Lung microvascular endothelial cell (primary cell): ENCODE measurements at regions not wholly inside any gene's neighbourhood (a gene's known extent, or its start where the extent isn't known, plus 50 kb on each side); places are given as distances from the start of the nearest gene placed in this dataset.
"Not testable (repeated sequence)": the region's sequence is repeated elsewhere in the genome, so short reads cannot be mapped to it uniquely, and the experiment has no call there.

ENCODE experiments used
- DNase-seq, 2 donors: peaks; one replicate each; pipeline versions ENCODE4 v3.0.0 to v3.0.0-alpha.2; 2010; ENCODE audit warnings: low read depth in 2 of 2

DNA sequence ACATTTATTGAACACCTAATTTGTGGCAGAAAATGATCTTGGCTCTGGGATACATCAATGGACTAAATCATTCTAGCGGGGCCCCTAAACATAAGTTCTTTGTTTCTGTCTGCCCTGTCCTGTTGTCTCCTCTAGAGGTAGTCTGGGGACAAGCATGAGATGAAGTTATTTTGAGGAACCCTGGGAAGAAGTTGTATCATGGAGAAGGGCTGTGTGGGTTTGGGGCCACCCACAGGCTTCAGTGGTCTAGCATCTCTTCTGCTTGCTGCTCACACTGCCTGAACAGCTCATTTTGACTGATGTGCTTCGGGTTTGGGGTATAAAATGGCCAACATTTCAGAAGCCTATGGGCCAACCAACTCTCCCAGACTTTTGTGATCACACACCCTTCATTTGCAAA lies 50.3 kb upstream of the OSBPL11 start:
- DNase-seq = no peak

GRCh38 chr3:125646581-125646980 lies 51.3 kb upstream of the OSBPL11 start:
- no peak for DNase-seq

- no peak for DNase-seq
These were observed 52.2 kb upstream of the OSBPL11 start for GRCh38 chr3:125647318-125648014.

GRCh38 chr3:125651244-125651643 lies 55.9 kb upstream of the OSBPL11 start:
- DNase-seq = no peak

DNA sequence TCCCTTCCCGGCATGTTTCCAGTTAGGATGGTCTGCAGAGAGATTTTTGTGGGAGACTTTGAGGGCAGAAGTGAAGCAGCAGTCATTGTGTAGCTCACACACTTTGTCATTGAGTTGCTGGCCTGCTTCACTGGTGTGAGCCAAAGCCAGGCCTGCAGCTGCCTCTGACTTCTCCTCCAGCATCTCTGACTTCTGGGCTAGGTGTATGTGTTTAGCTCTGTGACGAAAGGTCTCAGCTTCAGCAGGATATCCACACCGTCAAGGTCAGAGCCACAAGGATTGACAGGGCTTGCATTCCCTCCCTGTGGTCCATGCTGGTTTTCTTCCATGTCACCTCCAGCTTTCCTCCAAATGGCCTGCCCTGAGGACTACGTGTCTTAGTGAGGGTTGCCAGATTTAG lies 57.1 kb upstream of the OSBPL11 start:
- DNase-seq = no peak

DNA sequence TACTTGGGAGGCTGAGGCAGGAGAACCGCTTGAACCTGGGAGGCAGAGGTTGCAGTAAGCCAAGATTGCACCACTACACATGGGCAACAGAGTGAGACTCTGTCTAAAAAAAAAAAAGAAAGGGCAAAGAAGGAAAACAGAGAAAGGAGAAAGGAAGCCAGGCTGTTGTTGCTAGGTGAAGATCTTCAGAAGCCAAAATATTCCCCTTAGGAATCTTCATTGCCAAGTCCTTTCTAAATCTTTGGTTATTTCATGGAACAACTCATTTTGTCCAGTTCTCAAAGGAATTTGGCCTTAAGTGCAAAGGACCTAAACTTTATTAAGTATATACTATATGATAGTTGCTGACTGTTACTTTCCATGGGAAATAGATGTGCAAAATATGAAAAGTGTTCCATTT lies 59.2 kb upstream of the OSBPL11 start:
- no peak for DNase-seq

- DNase-seq = no peak
These were observed 67.4 kb upstream of the OSBPL11 start for GRCh38 chr3:125662675-125663074.

DNA sequence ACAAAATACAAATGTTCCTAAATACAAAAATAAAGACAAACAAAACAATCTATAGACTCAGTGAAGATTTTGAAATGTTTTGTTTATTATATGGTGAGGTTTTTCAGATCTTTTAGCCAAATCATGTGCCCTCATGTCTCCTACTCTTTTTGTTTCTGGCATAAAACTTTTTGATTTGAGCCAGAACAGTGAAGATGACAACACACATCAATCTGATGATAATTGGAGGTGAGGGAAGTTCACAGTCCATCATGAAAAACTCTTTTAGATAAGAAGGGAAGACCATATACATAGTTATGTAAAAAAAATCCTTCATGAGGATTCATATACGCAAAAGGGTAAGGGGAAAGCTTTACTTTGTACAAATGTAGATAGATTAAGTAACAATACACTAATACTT lies 75.1 kb upstream of the OSBPL11 start:
- no peak for DNase-seq

DNA sequence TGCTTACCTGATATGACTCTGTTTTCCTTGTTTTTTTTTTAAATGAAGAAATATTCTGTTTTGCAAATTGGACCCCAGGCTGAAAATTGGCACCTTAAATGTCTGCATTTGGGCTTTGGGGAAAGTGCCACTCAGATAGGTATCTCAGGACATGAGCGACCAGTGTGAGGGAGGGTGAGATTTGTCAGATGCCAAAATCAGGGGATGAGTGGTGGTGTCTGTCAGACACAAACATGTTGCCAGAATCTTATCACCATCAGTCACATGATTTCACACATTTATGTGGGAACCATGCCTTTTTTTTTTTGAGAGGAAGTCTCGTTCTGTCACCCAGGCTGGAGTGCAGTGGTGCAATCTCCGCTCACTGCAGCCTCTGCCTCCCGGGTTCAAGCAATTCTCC lies 75.6 kb upstream of the OSBPL11 start:
- no peak for DNase-seq

DNA sequence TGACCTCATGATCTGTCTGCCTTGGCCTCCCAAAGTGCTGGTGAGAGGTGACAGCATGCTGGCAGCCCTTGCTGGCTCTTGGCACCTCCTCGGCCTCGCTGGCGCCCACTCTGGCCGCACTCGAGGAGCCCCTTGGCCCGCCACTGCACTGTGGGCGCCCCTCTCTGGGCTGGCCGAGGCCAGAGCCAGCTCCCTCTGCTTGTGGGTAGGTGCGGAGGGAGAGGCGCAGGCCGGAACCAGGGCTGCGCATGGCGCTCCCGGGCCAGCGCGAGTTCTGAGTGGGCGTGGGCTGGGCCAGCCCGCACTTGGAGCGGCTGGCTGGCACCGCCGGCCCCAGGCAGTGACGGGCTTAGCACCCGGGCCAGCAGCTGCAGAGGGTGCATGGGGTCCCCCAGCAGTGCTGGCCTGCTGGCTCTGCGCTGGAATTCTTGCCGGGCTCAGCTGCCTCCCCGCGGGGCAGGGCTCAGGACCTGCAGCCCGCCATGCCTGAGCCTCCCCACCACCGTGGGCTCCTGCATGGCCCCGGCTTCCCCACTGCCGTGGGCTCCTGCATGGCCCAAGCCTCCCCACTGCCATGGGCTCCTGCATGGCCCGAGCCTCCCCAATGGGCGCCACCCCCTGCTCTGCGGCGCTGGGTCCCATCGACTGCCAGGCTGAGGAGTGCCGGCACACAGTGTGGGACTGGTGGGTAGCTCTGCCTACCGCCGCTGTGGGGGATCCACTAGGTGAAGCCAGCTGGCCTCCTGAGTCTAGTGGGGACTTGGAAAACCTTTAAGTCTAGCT lies 76.4 kb upstream of the OSBPL11 start:
- DNase-seq = no peak

DNA sequence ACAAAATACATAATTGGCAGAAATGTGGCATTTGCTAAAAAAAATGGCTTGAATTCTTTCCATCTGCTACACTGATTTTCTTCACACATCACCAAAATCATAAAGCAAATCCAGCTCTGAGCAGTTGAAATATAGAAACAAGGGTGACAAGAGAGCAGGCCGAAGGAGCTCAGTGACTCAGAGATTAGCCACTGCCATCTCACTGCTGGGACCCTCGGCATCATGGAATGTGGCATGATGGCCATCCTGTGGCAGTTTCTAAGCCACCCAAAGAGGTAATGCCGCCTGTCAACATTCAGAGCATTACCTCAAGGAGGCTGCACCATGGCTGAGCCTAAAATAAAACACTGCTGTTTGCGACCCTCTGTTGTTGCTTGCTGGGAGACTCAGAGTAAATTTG lies 80.5 kb upstream of the OSBPL11 start:
- DNase-seq = no peak

- no peak for DNase-seq
These were observed 84.0 kb upstream of the OSBPL11 start for GRCh38 chr3:125679258-125679657.

- no peak for DNase-seq
These were observed 85.8 kb upstream of the OSBPL11 start for GRCh38 chr3:125681146-125681545.

GRCh38 chr3:125681906-125682305 lies 86.6 kb upstream of the OSBPL11 start:
- DNase-seq = not testable (repeated sequence)

- peak; percentile 8 to 24 for DNase-seq
These were observed 87.3 kb upstream of the OSBPL11 start for GRCh38 chr3:125682610-125683009.

DNA sequence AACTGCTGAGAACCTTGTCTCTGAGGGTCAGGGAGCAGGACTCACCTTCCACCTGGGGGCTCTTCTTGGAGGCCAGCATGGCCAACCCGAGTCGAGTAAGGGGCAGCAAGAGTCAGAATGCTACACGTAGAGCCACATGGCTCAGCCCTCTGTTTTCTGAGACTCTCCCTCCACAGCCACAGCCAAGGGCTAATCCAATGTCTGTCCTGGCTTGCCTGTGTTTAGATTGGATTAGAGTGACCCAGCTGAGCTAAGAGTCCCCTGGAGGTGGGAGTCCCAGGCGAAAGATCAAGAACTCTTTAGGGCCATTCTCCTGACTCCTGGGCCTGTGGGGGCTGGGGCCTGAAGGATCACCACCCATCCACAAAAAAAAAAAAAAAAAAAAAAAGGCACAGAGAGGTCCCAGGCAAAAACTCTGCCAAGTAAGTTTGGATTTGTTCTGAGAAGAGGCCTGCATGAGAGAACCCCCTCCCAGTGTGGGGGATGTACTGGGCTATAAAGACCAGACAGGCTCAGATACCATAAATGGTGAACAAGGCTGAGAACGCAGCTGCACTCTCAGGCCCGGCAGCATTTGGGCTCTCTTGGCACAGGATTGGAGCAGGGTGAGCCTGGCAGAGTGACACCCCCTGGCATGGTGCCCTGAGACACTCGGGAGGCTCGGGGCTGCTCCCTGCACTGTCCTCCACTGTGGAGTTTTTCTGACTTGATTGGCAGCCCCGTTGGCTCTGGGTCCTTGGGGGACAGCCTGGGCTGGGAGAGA lies 88.0 kb upstream of the OSBPL11 start:
- DNase-seq = no peak

GRCh38 chr3:125684199-125684598 lies 88.9 kb upstream of the OSBPL11 start:
- peak in 1 of 2 donors; percentile 6 for DNase-seq

DNA sequence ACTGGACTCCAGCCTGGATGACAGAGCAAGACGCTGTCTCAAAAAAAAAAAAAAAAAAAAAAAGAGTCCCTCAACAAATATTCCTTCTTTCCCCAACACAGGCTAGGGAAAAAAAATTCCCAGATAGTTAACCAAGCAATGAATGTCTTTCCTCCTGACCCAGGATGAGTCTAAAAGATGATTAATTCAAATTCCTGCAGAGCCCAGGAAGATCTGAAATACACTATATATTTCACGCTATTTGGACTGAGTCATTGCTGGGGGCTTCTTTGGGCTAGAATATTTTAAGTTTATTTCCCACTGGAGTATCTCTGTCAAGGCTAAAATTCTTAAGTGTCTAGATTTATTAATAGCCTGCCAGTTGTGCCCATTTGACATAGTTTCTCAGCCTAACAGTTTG lies 90.4 kb upstream of the OSBPL11 start:
- not testable (repeated sequence) for DNase-seq

DNA sequence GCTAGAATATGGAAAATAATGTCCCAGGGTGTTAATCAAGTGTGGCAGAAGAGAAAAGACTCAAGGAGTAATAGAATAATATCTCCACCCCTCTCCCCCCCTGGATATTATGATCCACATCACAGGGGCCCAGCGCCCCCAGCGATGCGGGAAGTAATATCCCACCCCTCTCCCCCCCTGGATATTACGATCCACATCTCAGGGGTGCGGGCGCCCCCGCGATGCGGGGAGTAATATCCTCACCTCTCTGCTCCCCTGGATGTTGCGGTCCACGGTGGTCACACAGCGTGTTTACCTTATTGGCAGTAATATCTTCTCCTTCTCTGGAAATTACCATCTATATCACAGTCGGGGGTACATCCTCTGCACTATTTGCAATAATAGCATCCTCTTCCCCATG lies 97.1 kb upstream of the OSBPL11 start:
- DNase-seq = no peak

GRCh38 chr3:125693887-125694286 lies 98.6 kb upstream of the OSBPL11 start:
- DNase-seq = no peak

GRCh38 chr3:125694761-125695294 lies 99.5 kb upstream of the OSBPL11 start:
- DNase-seq = no peak

DNA sequence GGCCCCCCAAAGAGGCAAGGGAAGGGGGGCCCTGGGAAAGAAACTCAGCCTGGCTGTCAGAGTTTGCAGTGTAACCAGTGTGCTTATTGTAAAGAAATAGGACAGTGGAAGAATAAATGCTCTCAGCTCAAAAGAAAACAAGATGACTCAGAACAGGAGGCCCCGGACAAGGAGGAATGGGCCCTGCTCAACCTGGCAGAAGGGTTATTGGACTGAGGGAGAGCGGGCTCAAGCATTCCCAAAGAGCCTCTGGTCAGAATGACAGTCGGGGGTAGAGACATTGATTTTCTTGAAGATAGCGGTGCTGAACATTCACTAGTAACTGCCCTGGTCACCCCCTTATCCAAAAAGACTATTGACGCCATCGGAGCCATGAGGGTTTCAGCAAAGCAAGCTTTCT lies 100.4 kb upstream of the OSBPL11 start:
- no peak for DNase-seq
